ENCODE measurements at regions not wholly inside any gene's neighbourhood (a gene's known extent, or its start where the extent isn't known, plus 50 kb on each side); places are given as distances from the start of the nearest gene placed in this dataset.

DNA sequence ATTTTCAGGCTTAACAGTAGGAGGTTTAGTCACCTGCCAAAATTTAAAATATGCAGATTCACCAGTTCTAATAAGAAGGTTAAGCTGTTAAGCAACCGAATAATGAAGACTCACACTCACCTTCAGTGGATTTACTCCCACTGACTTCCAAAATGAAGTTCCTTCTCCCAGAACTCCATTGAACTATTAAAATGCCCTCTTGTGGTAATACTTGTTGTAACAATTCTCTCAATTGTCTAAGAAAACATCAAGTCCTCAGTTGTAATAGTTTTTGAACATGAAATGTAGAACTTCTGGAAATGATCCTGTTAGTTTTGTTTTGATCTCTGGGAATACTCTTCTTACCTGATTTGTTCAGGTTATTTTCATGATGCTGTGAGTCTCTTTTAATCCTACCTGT lies 522.0 kb upstream of the ATXN8OS start:
- DNase-seq = peak; percentile 2

DNA sequence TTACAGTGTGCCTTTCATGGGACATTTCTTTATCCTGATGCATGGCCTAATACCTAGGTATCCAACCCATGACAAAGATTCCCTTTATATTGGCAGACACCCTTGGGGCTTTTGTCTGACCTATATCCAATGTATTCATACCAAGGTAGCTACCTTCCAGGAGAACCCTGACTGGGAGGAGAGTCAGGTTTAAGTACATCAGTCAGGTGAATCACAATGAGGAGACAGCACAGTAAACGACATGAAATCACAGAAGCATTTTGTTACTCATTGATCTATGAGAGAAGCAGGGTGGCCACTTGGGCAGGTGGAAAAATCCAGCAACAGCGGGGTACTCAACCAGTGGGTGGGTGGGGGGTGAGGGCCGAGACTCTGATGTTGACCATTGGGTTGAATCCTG lies 527.4 kb upstream of the ATXN8OS start:
- in situ Hi-C loops (cut with MboI; ENCODE audit: low pct_unique_long_range_greater_than_20kb, low sequenced_read_pairs) = no loop called here
- DNase-seq = no peak

More for the DNA sequence above, 522.0 kb upstream of the ATXN8OS start:
- in situ Hi-C loops (cut with MboI; ENCODE audit: low pct_unique_long_range_greater_than_20kb, low sequenced_read_pairs) = no loop called here

DNA sequence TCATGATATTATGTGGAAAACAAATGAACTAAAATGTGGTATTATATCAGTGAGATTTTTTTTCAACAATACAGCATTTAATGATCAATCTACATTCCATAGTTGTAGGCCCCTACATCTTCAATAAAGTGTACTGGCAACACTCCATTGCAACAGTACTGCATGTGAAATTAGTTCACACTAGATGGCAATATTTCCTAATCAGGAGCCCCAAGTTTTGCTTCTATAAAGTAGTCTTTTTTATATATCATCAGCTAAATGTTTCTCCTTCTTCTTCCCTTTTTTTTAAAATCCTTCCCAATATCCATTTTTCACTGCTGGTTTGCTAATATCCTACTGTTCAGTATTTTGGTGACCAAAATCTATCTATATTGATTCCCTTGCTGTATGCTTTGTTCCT lies 528.3 kb upstream of the ATXN8OS start:
- in situ Hi-C loops (cut with MboI; ENCODE audit: low pct_unique_long_range_greater_than_20kb, low sequenced_read_pairs) = no loop called here

DNA sequence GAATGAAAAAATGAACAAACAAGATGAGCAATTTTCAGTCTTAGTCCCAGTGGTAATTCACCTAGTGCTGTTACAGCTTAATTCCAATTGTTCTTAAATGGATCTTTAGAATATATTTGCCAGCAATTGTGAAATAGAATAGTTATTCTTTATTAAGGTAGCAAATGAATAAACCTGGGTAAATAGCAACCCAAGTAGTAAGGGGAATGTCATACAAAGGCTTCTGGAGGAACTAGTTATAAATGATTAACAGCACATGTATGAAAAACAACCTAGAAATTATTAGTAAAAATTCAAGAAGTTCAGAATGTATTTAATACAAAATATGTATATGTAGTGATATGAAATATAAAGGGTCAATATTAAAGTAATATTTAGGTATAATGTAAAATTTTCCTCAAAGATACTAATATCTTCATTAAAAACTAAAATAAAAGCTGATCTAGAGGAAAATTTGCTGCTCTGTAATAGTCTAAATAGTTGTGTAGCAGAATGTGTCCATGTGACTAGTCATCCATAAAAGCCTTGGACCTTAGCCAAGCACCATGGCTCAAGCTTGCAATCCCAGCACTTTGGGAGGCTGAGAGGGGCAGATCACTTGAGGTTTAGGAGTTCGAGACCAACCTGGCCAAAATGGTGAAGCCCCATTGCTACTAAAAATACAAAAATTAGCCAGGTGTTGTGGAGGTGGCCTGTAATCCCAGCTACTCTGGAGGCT lies 535.9 kb upstream of the ATXN8OS start:
- no peak for DNase-seq
- in situ Hi-C loops (cut with MboI; ENCODE audit: low pct_unique_long_range_greater_than_20kb, low sequenced_read_pairs) = no loop called here

More for the DNA sequence above, 528.3 kb upstream of the ATXN8OS start:
- no peak for DNase-seq

DNA sequence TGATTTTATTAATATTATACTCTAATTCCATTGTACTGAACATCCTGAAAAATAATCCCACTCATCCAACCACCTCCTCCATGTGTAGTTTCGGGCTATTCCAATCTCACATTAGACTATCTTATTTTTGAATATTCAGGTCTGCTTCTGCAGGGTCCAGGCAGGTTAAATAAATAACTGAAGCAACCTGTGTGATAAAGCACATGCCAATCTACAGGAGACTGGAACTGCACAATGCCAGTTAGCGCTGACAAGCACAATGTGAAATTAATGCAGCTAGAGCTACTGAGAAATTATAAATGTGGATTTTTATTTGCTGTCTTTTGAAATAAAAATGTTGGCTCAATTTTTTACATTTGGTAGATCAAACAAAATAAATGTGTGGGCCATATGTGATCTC lies 540.1 kb upstream of the ATXN8OS start:
- no peak for DNase-seq
- in situ Hi-C loops (cut with MboI; ENCODE audit: low pct_unique_long_range_greater_than_20kb, low sequenced_read_pairs) = no loop called here

DNA sequence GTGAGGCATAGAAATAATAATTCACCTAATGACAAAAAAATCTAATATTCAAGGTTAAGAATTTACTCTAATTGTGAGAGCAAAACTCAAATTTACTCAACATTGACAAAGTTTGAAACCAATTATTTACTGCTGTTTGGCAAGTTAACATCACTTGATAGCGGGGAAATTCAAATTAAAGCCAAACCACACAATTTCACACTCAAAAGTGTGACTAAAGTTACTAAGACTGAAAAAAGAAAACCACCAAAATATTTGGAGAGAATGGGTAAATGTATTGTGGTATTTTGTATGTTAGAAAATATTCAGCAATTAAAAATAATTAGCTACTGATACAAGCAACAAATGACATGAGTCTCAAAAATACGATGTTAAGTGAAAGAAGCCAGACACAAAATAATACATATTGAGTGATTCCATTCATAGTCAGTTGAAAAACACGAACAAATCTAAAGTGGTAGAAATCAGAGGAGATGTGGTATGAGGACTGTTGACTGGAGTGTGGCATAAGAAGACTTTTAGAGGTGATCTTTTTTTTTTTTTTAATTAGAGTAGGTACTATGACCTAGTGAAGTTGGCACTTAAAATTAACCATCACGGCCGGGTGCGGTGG lies 541.4 kb upstream of the ATXN8OS start:
- no peak for DNase-seq
- in situ Hi-C loops (cut with MboI; ENCODE audit: low pct_unique_long_range_greater_than_20kb, low sequenced_read_pairs) = no loop called here

DNA sequence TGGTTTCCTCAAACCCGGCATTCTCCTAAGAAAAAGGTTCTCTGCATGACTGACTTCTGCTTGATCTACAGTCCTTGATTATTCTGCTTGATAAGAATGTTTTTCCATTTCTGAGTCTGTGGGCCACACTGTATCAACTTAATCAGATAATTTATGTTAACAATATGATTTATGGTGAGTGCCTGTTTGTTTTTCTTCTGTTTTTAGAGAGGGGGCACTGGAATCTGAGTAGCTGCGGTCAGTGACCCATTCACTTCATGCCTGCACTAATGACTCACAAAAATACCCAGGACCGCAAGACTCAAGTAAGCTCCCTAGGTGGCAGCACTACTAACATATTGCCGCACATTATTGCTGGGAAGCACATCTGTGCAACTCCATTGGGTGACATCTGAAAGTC lies 542.3 kb upstream of the ATXN8OS start:
- DNase-seq = peak; percentile 54
- in situ Hi-C loops (cut with MboI; ENCODE audit: low pct_unique_long_range_greater_than_20kb, low sequenced_read_pairs) = no loop called here

DNA sequence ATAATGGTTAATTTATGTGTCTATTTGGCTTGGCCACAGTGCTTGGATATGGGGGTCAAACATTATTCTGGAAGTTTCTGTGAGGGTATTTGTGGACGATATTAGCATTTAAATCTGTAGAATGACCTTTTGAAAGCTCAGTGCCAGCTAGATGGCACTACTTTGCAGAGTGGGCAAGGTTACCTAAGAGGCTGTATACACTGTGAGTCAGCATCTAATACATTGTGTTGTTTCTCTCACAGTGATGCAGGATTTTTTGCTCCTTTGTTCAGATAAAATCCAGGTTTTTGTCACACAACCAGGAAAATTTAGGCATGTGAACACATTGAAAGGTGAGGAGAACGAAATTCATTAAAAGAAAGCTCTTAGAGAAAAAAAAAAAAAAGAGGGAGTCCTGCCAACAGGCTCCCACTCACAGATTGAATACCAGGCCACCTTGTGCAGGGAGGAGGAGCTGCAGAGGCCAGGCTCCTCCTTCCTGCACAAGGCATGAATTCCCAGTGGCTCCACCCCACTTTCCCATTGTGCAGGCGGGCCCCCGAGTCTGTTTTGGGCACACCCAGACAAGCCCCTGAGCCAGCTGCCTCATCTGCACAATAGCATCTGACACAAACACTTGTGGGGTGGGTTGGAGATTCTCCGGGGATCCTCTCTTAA lies 551.0 kb upstream of the ATXN8OS start:
- in situ Hi-C loops (cut with MboI; ENCODE audit: low pct_unique_long_range_greater_than_20kb, low sequenced_read_pairs) = no loop called here
- DNase-seq = no peak

DNA sequence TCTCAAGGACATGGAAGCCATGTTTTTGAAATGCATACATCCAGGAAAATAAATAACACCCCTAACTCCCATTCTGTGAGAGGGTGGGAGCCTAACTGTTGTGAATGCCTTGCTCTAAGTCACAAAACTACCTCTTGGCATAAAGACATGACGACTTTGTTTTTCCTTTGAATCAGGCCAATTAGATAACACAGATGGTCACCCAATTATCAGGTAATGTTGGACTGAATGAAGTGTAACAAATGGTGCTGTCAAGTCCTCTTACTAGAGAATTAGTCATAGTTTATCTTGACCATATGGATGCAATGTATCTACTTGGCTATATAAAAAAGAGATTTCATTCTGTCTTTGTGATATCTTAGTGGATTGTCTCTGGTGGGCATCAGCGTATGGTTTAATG lies 553.6 kb upstream of the ATXN8OS start:
- in situ Hi-C loops (cut with MboI; ENCODE audit: low pct_unique_long_range_greater_than_20kb, low sequenced_read_pairs) = no loop called here
- no peak for DNase-seq

DNA sequence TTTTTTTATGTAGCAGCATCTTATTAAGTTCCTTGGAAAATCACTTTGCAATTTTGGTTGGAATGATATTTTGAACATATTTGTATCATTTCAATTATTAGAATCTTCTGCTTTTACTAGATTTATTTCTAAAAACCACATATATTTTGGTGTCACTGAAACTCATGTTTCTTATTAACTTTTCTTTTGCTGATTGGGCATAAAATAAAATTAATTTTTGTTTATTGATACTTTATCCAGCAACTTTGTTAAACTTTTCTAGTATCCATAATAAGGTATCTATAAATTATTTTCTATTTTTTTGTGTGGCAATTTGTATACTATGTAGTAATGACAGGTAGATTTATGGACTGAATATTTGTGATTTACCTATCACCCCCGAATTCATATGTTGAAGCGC lies 556.4 kb upstream of the ATXN8OS start:
- in situ Hi-C loops (cut with MboI; ENCODE audit: low pct_unique_long_range_greater_than_20kb, low sequenced_read_pairs) = no loop called here
- DNase-seq = no peak

DNA sequence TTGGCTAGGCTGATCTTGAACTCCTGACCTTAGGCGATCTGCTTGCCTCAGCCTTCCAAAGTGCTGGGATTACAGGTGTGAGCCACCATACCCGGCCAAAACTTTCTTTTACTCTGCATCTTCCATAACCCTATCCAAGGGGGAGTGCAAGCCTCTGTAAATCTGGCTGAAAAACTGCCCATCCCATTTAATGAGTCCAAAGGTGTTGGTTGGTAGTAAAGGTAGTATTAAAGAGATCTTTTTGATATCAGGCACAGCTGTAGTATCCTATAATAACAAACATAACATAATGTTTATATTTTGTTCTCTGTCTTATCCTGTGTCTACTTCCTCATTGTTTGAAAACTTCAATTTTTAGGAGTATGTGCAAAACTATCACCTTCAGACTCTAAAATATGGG lies 559.8 kb upstream of the ATXN8OS start:
- in situ Hi-C loops (cut with MboI; ENCODE audit: low pct_unique_long_range_greater_than_20kb, low sequenced_read_pairs) = loop anchor here (25.0 kb wide), 1 partner anchor 1015 kb away; no protein-coding TSS in a partner anchor
- DNase-seq = no peak

DNA sequence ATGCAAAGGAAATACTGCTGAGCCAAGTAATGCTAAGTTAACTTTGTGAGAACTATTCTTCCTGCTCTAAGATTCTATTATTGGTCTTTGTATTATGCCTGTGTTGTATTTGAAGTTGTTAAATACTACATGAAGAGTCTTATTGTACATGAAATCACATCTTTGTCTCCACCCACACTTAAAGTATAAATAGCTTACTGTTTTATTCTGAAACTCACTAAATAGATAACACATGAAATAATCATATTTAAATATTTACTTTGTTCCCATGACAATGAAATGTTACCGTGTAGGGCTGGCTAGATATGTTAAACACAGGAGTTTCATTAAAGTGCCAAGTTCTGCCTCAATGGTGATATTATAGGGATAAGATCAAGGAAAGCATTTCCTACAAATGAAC lies 562.1 kb upstream of the ATXN8OS start:
- no peak for DNase-seq
- in situ Hi-C loops (cut with MboI; ENCODE audit: low pct_unique_long_range_greater_than_20kb, low sequenced_read_pairs) = loop anchor here (25.0 kb wide), 1 partner anchor 1017 kb away; no protein-coding TSS in a partner anchor

DNA sequence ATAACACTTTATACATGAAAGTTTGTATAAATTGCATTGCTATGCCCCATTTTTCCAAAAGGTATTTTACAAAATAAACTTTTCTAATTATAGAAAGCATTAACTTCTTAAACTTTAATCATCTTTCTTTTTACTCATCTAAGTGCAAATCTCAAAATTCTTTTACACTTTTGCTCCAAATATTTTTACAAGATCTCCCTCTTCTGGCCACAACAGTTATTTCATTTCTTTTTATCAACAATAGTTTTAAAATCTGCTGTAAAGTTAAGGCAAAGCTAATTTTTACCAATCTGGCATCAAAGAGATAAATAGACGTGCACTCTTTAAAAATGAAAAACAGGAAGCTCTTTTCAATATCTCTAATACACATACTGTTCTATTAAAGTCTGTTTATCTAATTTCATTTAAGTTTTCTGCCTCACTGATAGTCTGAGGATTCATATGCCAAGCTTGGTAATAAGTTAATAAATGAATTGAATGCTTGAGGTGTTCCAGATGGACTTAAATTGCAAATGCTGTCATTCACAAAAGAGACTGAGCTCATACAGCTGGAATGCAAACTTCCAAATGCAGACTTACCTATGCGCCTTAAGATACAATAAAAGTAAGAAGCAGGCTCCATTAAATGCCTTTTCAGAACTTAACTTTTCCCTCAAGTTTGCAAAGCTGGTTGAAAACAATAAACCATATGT lies 583.0 kb upstream of the ATXN8OS start:
- in situ Hi-C loops (cut with MboI; ENCODE audit: low pct_unique_long_range_greater_than_20kb, low sequenced_read_pairs) = loop anchor here (25.0 kb wide), 1 partner anchor 1038 kb away; no protein-coding TSS in a partner anchor
- DNase-seq = peak; percentile 24

DNA sequence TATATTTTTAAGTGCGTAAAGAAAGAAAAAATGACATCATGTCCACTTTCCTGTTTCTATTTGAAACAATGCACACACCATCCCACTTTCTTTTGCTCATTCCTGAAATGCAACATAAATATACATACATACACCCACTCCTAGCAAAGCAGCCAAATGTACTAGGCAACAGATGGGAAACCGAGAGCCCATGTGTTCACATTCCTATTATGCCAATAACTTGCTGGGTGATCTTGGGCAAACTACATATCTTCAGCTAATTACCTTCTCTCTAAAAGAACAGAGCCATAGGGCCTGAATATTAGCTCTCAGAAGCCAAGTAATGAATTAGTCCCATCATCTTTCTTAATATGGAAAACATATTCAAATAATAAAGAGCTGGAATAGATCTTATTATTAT lies 610.6 kb upstream of the ATXN8OS start:
- in situ Hi-C loops (cut with MboI; ENCODE audit: low pct_unique_long_range_greater_than_20kb, low sequenced_read_pairs) = no loop called here
- DNase-seq = no peak

DNA sequence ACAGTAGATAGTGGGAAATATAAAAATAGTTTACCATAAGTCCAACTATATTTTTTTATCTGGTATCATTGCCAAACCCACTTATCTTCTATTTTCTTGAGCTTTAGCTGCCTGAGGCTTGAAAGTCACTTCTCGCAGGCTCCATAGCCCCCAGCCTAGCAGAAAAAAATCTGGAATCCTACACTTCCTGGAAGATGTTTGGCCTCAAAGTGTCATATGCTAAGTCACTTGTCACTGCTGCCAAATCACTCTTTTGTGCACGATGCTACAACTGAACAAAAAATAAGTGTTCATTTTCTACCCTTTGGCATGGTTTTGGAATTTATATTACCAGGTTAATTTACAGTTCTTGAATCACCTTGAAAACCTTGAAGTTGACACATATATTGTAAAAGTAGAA lies 612.5 kb upstream of the ATXN8OS start:
- in situ Hi-C loops (cut with MboI; ENCODE audit: low pct_unique_long_range_greater_than_20kb, low sequenced_read_pairs) = no loop called here
- DNase-seq = no peak

DNA sequence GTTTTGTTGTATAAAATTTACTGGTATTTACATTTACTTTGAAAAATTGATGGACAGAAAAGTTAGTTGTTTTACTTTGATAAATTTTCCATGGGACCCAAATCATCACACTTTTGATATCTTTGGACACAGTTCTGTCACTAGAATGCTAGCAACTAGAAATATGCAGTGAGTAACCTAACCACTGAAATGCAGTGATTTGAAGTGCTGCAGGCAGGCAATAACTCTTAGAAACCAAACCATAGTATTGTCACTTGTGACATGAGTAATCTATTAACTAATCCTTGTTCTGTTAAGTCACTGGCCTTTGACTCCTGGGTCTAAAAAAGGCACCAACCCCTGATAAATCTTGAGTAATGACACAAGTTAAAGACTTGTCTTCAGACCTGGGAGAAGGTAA lies 620.0 kb upstream of the ATXN8OS start:
- in situ Hi-C loops (cut with MboI; ENCODE audit: low pct_unique_long_range_greater_than_20kb, low sequenced_read_pairs) = no loop called here
- DNase-seq = no peak

DNA sequence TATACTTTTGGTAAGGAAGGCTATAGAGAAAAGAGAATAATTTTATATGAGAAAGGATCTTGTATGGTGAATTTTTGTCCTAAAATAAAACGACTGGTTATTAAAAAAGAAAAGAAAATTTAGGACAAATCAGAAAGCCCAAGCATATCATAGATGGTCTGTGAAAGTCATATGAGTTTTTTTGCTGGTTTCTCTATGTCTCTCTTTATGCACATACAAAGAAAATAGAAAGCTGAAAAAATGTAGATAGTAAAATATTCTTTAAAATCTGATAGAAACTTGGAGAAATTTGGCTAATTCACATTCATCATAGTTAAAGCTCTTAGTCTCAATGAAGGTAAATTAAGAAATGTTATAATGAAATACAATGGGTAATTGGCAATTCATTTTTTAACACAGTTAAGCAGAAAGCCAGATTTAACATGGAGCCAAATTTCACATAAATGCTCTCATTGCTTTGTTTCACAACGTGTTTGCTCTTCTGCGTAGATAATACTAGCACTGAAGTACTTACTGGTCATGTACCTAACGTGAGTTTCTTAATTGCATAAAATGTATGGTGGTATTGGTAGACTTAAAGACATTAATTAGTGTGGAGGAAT lies 621.5 kb upstream of the ATXN8OS start:
- peak; percentile 11 for DNase-seq
- in situ Hi-C loops (cut with MboI; ENCODE audit: low pct_unique_long_range_greater_than_20kb, low sequenced_read_pairs) = no loop called here

DNA sequence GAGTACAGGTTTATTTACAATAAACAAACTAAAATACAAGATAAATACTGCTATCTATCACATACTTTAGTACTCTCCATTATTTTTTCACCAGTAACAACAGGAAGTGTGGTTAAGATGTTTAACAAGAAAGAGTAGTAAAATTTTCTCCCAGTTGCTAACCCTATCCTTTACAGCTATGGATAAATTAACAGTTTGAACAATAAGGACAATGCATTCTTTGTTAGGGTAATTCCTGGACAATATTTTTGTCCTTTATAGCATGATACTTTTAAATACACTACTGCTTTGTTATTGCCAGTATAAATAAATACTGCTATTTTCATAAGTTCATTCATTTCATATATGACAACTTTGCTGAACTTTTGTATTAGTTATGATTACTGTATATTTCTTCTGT lies 630.2 kb upstream of the ATXN8OS start:
- in situ Hi-C loops (cut with MboI; ENCODE audit: low pct_unique_long_range_greater_than_20kb, low sequenced_read_pairs) = no loop called here
- no peak for DNase-seq

DNA sequence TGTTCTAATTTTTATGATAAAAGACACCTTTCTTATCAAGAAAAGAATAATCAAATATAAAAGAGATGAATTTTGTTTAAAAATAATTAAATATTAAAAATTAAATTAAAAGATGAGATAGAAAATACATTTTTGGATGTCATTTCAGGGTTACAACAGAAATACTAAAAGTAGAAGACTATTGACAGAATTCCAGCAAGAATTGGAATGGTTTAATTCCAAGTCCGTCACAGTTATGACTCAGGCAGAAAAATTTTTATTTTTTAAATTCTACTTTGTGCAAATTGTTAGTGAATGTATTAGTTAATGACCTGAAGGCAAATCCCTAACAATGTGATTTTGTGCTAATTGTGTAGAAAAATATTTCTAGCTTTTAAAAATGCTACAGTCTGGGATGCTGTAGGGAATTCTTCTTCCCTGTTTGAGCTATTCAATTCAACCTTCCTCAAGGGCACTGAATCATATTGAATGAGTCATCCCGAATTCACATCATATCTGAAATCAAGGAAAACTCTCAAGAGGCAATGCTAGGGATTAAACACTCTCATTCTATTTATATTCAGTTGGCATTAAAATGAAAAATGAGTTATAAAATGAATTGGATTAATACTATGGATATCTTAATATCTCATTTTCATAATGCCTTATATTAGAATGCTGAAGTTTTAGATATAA lies 633.5 kb upstream of the ATXN8OS start:
- DNase-seq = no peak
- in situ Hi-C loops (cut with MboI; ENCODE audit: low pct_unique_long_range_greater_than_20kb, low sequenced_read_pairs) = no loop called here
